Neural cell (in vitro differentiated cells): ENCODE measurements at regions not wholly inside any gene's neighbourhood (a gene's known extent, or its start where the extent isn't known, plus 50 kb on each side); places are given as distances from the start of the nearest gene placed in this dataset.

Experiments used
- H2AFZ ChIP-seq: fragments of 200-600, 300-800 bp; sonication (generic), shearing (Covaris generic); 2 replicates; pipeline ENCODE4 v1.6.0; 2014; ENCODE audit warnings: low read depth, mild to moderate bottlenecking, antibody characterized with exemption, low read length, moderate library complexity
- H3F3A ChIP-seq: fragments of 200-600 bp; shearing (Covaris generic); 2 replicates; pipeline ENCODE4 v1.6.1; 2016; ENCODE audit warnings: mild to moderate bottlenecking, moderate library complexity, mixed read lengths, antibody characterized with exemption, low read length; ENCODE audit not compliant: insufficient read depth, poor library complexity, severe bottlenecking
- H3K27ac ChIP-seq: fragments of 200-600, 300-800 bp; sonication (generic), shearing (Covaris generic); 2 replicates; pipeline ENCODE4 v1.5.1; 2014; ENCODE audit warnings: mild to moderate bottlenecking, low read length, moderate library complexity
- H3K27me3 ChIP-seq: fragments of 300-800, 200-600 bp; sonication (generic), shearing (Covaris generic); 2 replicates; pipeline ENCODE4 v1.6.0; 2014; ENCODE audit warnings: mild to moderate bottlenecking, low read depth, low read length, moderate library complexity; ENCODE audit not compliant: insufficient read depth
- H3K36me3 ChIP-seq: fragments of 300-800, 200-600 bp; sonication (generic), shearing (Covaris generic); 2 replicates; pipeline ENCODE4 v1.5.1; 2014; ENCODE audit warnings: mild to moderate bottlenecking, antibody characterized with exemption, low read length, moderate library complexity; ENCODE audit not compliant: insufficient read depth
- H3K4me2 ChIP-seq: fragments of 300-800, 200-600 bp; sonication (generic), shearing (Covaris generic); 2 replicates; pipeline ENCODE4 v1.6.0; 2014; ENCODE audit warnings: mild to moderate bottlenecking, low read length
- H3K4me3 ChIP-seq: fragments of 300-800, 200-600 bp; sonication (generic), shearing (Covaris generic); 2 replicates; pipeline ENCODE4 v1.5.1; 2014; ENCODE audit warnings: mild to moderate bottlenecking, low read length, moderate library complexity
- H3K79me2 ChIP-seq: fragments of 200-600 bp; shearing (Covaris generic); replicated peaks from 2 replicates; pipeline ENCODE4 v1.6.0; 2014; ENCODE audit warnings: mild to moderate bottlenecking, low read length, moderate library complexity; ENCODE audit not compliant: insufficient read depth
- H3K9ac ChIP-seq: fragments of 300-800, 200-600 bp; sonication (generic), shearing (Covaris generic); 2 replicates; pipeline ENCODE4 v1.6.1; 2016; ENCODE audit warnings: mild to moderate bottlenecking, low read length, mixed read lengths
- H3K9me2 ChIP-seq: fragments of 200-600 bp; shearing (Covaris generic); 2 replicates; pipeline ENCODE4 v1.6.1; 2016; ENCODE audit warnings: mild to moderate bottlenecking, low read length, mixed read lengths; ENCODE audit not compliant: insufficient read depth
- H3K9me3 ChIP-seq: fragments of 200-600, 300-800 bp; sonication (generic), shearing (Covaris generic); 2 replicates; pipeline ENCODE4 v1.6.1; 2016; ENCODE audit warnings: mild to moderate bottlenecking, mixed run types, low read length, moderate library complexity, mixed read lengths
- H4K20me1 ChIP-seq: fragments of 200-600 bp; shearing (Covaris generic); 2 replicates; pipeline ENCODE4 v1.6.1; 2016; ENCODE audit warnings: mild to moderate bottlenecking, mixed run types; ENCODE audit not compliant: insufficient read depth
- EP300 ChIP-seq: fragments of 450-650 bp; conservative IDR thresholded peaks from 2 replicates; pipeline ENCODE4 v1.6.1; 2014; ENCODE audit warnings: antibody characterized with exemption, mild to moderate bottlenecking, moderate library complexity; ENCODE audit not compliant: poor library complexity, severe bottlenecking
- EZH2 ChIP-seq: fragments of 200-600, 300-800 bp; shearing (Covaris generic), sonication (generic); IDR thresholded peaks from 2 replicates; pipeline ENCODE4 v1.6.1; 2014; ENCODE audit warnings: antibody characterized with exemption, low read length, borderline replicate concordance, mild to moderate bottlenecking; ENCODE audit not compliant: insufficient read depth, poor library complexity, severe bottlenecking
- MXI1 ChIP-seq: fragments of 450-650 bp; conservative IDR thresholded peaks from 2 replicates; pipeline ENCODE4 v1.6.1; 2014; ENCODE audit warnings: antibody characterized with exemption, mild to moderate bottlenecking; ENCODE audit not compliant: poor library complexity, severe bottlenecking
- POLR2AphosphoS5 ChIP-seq: IDR thresholded peaks from 2 replicates; pipeline ENCODE4 v1.6.1; 2012
- RAD21 ChIP-seq: fragments of 450-650 bp; conservative IDR thresholded peaks from 2 replicates; pipeline ENCODE4 v1.6.1; 2014; ENCODE audit warnings: antibody characterized with exemption, mild to moderate bottlenecking, moderate library complexity
- SMC3 ChIP-seq: fragments of 450-650 bp; conservative IDR thresholded peaks from 2 replicates; pipeline ENCODE4 v1.6.1; 2014; ENCODE audit warnings: antibody characterized with exemption, mild to moderate bottlenecking, moderate library complexity; ENCODE audit not compliant: poor library complexity
- TAF1 ChIP-seq: IDR thresholded peaks from 2 replicates; pipeline ENCODE4 v1.6.1; 2012; ENCODE audit warnings: low read depth
- TF ChIP-seq, protein P1 (sequence below): IDR thresholded peaks from 2 replicates; pipeline ENCODE4 v1.6.1; 2012; ENCODE audit warnings: borderline replicate concordance
- TF ChIP-seq, protein P2 (sequence below): fragments of 450-650 bp; IDR thresholded peaks from 2 replicates; pipeline ENCODE4 v1.5.1; 2014; ENCODE audit warnings: antibody characterized with exemption, mild to moderate bottlenecking, moderate library complexity; ENCODE audit not compliant: poor library complexity, severe bottlenecking

DNA sequence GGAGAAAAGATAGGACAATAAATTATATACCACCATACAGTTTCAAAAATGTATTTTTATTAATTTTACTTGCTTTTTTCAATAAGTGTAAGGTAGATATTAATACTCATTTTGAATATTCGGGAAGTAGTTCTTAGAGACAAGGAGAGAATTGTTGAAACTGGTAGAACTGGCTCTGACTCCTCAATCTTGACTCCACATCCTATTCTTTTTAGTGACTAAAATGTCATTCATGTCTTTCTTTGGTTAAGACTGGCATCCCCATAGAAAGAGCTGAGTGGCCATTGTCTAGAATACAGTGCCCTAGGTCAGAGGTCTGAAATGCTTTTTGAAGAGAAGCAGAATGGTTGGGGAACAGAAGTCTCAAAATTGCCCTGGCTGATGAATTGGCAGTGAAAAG, 177.6 kb upstream of the LRIG3 start:
- Histone ChIP-seq H3K9me2 (no peaks in the 10 kb centered on the region), H4K20me1 (no peaks in the 10 kb centered on the region), H3K4me2 (no peak overlapping the region), H3K27me3 (no peaks in the 10 kb centered on the region), H3K36me3 (no peaks in the 10 kb centered on the region), H3F3A (no peaks in the 10 kb centered on the region), H3K9me3 (no peaks in the 10 kb centered on the region), H3K4me3 (no peak overlapping the region), H2AFZ (no peak overlapping the region), H3K9ac (no peak overlapping the region), H3K79me2 (no peaks in the 10 kb centered on the region), H3K27ac (no peak overlapping the region)
- TF ChIP-seq EP300 (no peak), SMC3 (no peak), MXI1 (no peak), TAF1 (no peak), RAD21 (no peak), POLR2AphosphoS5 (no peak), EZH2 (no peak)
- TF ChIP-seq, protein P1, sequence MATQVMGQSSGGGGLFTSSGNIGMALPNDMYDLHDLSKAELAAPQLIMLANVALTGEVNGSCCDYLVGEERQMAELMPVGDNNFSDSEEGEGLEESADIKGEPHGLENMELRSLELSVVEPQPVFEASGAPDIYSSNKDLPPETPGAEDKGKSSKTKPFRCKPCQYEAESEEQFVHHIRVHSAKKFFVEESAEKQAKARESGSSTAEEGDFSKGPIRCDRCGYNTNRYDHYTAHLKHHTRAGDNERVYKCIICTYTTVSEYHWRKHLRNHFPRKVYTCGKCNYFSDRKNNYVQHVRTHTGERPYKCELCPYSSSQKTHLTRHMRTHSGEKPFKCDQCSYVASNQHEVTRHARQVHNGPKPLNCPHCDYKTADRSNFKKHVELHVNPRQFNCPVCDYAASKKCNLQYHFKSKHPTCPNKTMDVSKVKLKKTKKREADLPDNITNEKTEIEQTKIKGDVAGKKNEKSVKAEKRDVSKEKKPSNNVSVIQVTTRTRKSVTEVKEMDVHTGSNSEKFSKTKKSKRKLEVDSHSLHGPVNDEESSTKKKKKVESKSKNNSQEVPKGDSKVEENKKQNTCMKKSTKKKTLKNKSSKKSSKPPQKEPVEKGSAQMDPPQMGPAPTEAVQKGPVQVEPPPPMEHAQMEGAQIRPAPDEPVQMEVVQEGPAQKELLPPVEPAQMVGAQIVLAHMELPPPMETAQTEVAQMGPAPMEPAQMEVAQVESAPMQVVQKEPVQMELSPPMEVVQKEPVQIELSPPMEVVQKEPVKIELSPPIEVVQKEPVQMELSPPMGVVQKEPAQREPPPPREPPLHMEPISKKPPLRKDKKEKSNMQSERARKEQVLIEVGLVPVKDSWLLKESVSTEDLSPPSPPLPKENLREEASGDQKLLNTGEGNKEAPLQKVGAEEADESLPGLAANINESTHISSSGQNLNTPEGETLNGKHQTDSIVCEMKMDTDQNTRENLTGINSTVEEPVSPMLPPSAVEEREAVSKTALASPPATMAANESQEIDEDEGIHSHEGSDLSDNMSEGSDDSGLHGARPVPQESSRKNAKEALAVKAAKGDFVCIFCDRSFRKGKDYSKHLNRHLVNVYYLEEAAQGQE = no peak
- TF ChIP-seq, protein P2, sequence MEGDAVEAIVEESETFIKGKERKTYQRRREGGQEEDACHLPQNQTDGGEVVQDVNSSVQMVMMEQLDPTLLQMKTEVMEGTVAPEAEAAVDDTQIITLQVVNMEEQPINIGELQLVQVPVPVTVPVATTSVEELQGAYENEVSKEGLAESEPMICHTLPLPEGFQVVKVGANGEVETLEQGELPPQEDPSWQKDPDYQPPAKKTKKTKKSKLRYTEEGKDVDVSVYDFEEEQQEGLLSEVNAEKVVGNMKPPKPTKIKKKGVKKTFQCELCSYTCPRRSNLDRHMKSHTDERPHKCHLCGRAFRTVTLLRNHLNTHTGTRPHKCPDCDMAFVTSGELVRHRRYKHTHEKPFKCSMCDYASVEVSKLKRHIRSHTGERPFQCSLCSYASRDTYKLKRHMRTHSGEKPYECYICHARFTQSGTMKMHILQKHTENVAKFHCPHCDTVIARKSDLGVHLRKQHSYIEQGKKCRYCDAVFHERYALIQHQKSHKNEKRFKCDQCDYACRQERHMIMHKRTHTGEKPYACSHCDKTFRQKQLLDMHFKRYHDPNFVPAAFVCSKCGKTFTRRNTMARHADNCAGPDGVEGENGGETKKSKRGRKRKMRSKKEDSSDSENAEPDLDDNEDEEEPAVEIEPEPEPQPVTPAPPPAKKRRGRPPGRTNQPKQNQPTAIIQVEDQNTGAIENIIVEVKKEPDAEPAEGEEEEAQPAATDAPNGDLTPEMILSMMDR = no peak

DNA sequence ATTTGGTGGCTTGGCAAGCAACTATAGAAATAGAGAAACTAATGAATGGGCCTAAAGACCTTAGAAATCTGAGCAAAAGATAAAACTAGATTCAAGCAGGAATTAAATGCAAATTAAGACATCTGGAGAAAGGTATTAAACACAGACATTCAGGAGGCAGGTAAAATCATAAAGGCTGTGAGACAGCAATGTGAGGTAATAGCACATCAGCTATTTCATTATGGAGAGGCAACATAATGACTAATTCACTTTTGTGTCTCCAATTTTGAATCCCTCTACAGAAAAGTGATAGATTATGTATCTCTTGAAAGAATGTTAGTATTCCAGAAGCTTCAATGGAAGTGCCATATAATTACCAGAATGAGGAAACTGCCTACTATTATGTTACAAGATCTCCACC, 175.9 kb upstream of the LRIG3 start:
- Histone ChIP-seq H3F3A (no peaks in the 10 kb centered on the region), H3K4me2 (no peak overlapping the region)
- TF ChIP-seq TAF1 = no peak
- TF ChIP-seq EP300 = no peak
- TF ChIP-seq, protein P2 = no peak
- TF ChIP-seq POLR2AphosphoS5 = no peak
- TF ChIP-seq, protein P1 = no peak
- no peak for TF ChIP-seq MXI1
- TF ChIP-seq SMC3 = no peak
- TF ChIP-seq RAD21 = no peak
- no peak for TF ChIP-seq EZH2

More for the DNA sequence above, 175.9 kb upstream of the LRIG3 start:
- H3K36me3 ChIP-seq = no peaks in the 10 kb centered on the region
- H4K20me1 ChIP-seq = no peaks in the 10 kb centered on the region
- H3K4me3 ChIP-seq = no peak overlapping the region
- H3K27ac ChIP-seq = no peak overlapping the region
- H2AFZ ChIP-seq = no peak overlapping the region
- H3K27me3 ChIP-seq = no peaks in the 10 kb centered on the region
- no peak overlapping the region for H3K9ac ChIP-seq
- H3K9me3 ChIP-seq = no peaks in the 10 kb centered on the region
- H3K79me2 ChIP-seq = no peaks in the 10 kb centered on the region
- no peaks in the 10 kb centered on the region for H3K9me2 ChIP-seq
